GM12892 (cell line): ENCODE measurements at regions not wholly inside any gene's neighbourhood (a gene's known extent, or its start where the extent isn't known, plus 50 kb on each side); places are given as distances from the start of the nearest gene placed in this dataset.

Experiments
- POLR2A ChIP-seq: IDR thresholded peaks from 2 replicates; pipeline ENCODE4 v1.6.1; 2011; ENCODE audit warnings: low read depth, low read length, control low read depth
- POLR2AphosphoS5 ChIP-seq: IDR thresholded peaks from 2 replicates; pipeline ENCODE4 v1.6.1; 2011; ENCODE audit warnings: low read depth, low read length, control low read depth
- TAF1 ChIP-seq: IDR thresholded peaks from 2 replicates; pipeline ENCODE4 v1.6.1; 2011; ENCODE audit warnings: low read depth, mild to moderate bottlenecking, control low read depth, low read length, borderline replicate concordance

DNA sequence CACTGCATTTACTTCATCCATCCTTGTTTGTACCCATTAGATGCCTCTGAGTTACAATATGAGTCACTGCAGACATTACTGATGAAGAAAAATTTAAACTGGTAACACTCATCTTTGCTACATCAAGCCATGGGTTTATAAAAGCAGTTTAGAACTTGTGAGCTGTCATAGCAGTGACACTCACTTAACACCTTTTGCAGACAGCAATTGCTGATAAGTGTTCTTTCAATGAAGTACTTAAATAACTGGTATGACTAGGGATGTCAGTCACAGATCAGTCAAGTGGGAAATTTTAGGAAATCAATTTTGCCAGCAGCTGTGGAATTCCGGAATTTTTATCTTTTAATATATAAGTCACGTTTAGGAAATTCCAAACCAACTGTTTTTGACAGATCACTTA lies 643.0 kb downstream of the TBL1XR1 start:
- TF ChIP-seq POLR2A, result no peak
- no peak for TF ChIP-seq POLR2AphosphoS5
- no peak for TF ChIP-seq TAF1
